GM12878 (cell line): ENCODE measurements at regions not wholly inside any gene's neighbourhood (a gene's known extent, or its start where the extent isn't known, plus 50 kb on each side); places are given as distances from the start of the nearest gene placed in this dataset.

Source experiments
- ATAC-seq: fragments of 200-7000 bp; cut with Tn5 transposase; 3 replicates; pipeline ENCODE4 v1.9.1; 2020; ENCODE audit warnings: mild to moderate bottlenecking, moderate library complexity
- BruUV-seq: library from RNA; stranded (reverse); fragments of 400-500 nt; replicated peaks from 2 replicates; lab custom pipeline; 2021; lab: Mats Ljungman, UMichigan
- CTCF ChIA-PET: fragments of 300-600 bp; sonication (Branson Sonifier 250); formaldehyde crosslinking; extraction: SDS; loops from one replicate; lab custom pipeline; 2021; ENCODE audit warnings: inconsistent platforms; lab: Yijun Ruan, JAX
- POLR2A ChIA-PET: fragments of 350-600 bp; formaldehyde crosslinking; extraction: SDS; loops from one replicate; lab custom pipeline; 2021; ENCODE audit warnings: inconsistent platforms; lab: Charles Lee
- RAD21 ChIA-PET: fragments of 300-600 bp; sonication (Branson Sonifier 250); formaldehyde crosslinking; loops from one replicate; lab custom pipeline; 2023; ENCODE audit warnings: antibody characterized with exemption; ENCODE audit not compliant: unreplicated experiment; lab: Charles Lee
- SMC1A ChIA-PET: fragments of 300-600 bp; sonication (Branson Sonifier 250); formaldehyde crosslinking; loops from one replicate; lab custom pipeline; 2023; ENCODE audit not compliant: unreplicated experiment, uncharacterized antibody; lab: Charles Lee
- DNase-seq: peaks from one replicate; pipeline ENCODE4 v3.0.0-alpha.2; 2011; ENCODE audit warnings: low read depth, low spot score
- FAIRE-seq: peaks from 3 replicates; lab custom pipeline; 2011; peaks lifted over from hg19 to GRCh38; lab: Jason Lieb, UNC
- H2AFZ ChIP-seq: 2 replicates; pipeline ENCODE4 v1.6.0; 2011; ENCODE audit warnings: low read depth, low read length, control low read depth; ENCODE audit not compliant: control insufficient read depth
- H3K27ac ChIP-seq: 2 replicates; pipeline ENCODE4 v1.5.1; 2011; ENCODE audit warnings: control low read depth; ENCODE audit not compliant: control insufficient read depth, insufficient read depth
- H3K27me3 ChIP-seq, 2 experiments: replicated peaks in 1 of 2; 2 replicates each; pipeline versions ENCODE4 v1.6.0 to v1.6.1; 2011; ENCODE audit warnings: low read length in 1 of 2; ENCODE audit not compliant: control insufficient read depth in 2 of 2, insufficient read depth in 2 of 2
- H3K36me3 ChIP-seq, 2 experiments: 2 replicates each; pipeline ENCODE4 v1.5.1; 2011; ENCODE audit warnings: low read length in 1 of 2; ENCODE audit not compliant: control insufficient read depth in 2 of 2, insufficient read depth in 2 of 2
- H3K4me1 ChIP-seq: 2 replicates; pipeline ENCODE4 v1.6.1; 2011; ENCODE audit warnings: mild to moderate bottlenecking, low read length, moderate library complexity, mixed read lengths; ENCODE audit not compliant: control insufficient read depth, insufficient read depth
- H3K4me2 ChIP-seq: 2 replicates; pipeline ENCODE4 v1.6.0; 2011; ENCODE audit warnings: control low read depth; ENCODE audit not compliant: control insufficient read depth, insufficient read depth
- H3K4me3 ChIP-seq: fragments of 200-600 bp; sonication (generic); 2 replicates; pipeline ENCODE4 v1.5.1; 2016
- H3K79me2 ChIP-seq: 2 replicates; pipeline ENCODE4 v1.6.0; 2011; ENCODE audit warnings: low read length; ENCODE audit not compliant: control insufficient read depth, insufficient read depth
- H3K9ac ChIP-seq: 2 replicates; pipeline ENCODE4 v1.8.0; 2011; ENCODE audit warnings: low read length, control low read depth, mixed read lengths; ENCODE audit not compliant: control insufficient read depth, insufficient read depth
- H3K9me3 ChIP-seq: replicated peaks from 3 replicates; pipeline ENCODE4 v1.5.1; 2011; ENCODE audit warnings: mild to moderate bottlenecking, low read length; ENCODE audit not compliant: control insufficient read depth, insufficient read depth
- H4K20me1 ChIP-seq: 2 replicates; pipeline ENCODE4 v1.6.0; 2011; ENCODE audit not compliant: control insufficient read depth, insufficient read depth
- CEBPB ChIP-seq, 2 experiments: fragments of 150-350 bp in 1 of 2; IDR thresholded peaks; 2 replicates each; pipeline ENCODE4 v1.6.1; 2012 to 2014; ENCODE audit warnings: low read depth in 2 of 2, low read length in 2 of 2, borderline replicate concordance in 1 of 2, inconsistent platforms in 1 of 2
- E2F4 ChIP-seq: IDR thresholded peaks from 2 replicates; pipeline ENCODE4 v1.6.1; 2012; ENCODE audit warnings: low read depth, low read length, improper control_type of control experiment
- HSF1 ChIP-seq: fragments of 150-350 bp; IDR thresholded peaks from 2 replicates; pipeline ENCODE4 v1.6.1; 2014; ENCODE audit warnings: mild to moderate bottlenecking, low read depth, low read length
- JUNB ChIP-seq: IDR thresholded peaks from 2 replicates; pipeline ENCODE4 v1.6.1; 2016; ENCODE audit warnings: antibody characterized with exemption, mild to moderate bottlenecking
- NFXL1 ChIP-seq: fragments of 450-650 bp; IDR thresholded peaks from 2 replicates; pipeline ENCODE4 v1.6.1; 2017; ENCODE audit warnings: antibody characterized with exemption, mild to moderate bottlenecking, borderline replicate concordance
- PAX5 ChIP-seq: IDR thresholded peaks from 2 replicates; pipeline ENCODE4 v1.6.1; 2011; ENCODE audit warnings: low read depth, low read length, borderline replicate concordance
- POU2F2 ChIP-seq: IDR thresholded peaks from 3 replicates; pipeline ENCODE4 v1.6.1; 2011; ENCODE audit warnings: low read depth, mild to moderate bottlenecking, low read length, borderline replicate concordance
- RAD51 ChIP-seq: fragments of 450-650 bp; IDR thresholded peaks from 2 replicates; pipeline ENCODE4 v1.6.1; 2016; ENCODE audit warnings: moderate library complexity, mild to moderate bottlenecking, inconsistent platforms
- RFX5 ChIP-seq: IDR thresholded peaks from 2 replicates; pipeline ENCODE4 v1.6.1; 2011; ENCODE audit warnings: low read depth, low read length, improper control_type of control experiment
- SIX5 ChIP-seq: IDR thresholded peaks from 2 replicates; pipeline ENCODE4 v1.6.1; 2011; ENCODE audit warnings: mild to moderate bottlenecking, low read depth, low read length, moderate library complexity; ENCODE audit not compliant: severe bottlenecking
- WRNIP1 ChIP-seq: IDR thresholded peaks from 2 replicates; pipeline ENCODE4 v1.6.1; 2011; ENCODE audit warnings: low read depth, low read length, improper control_type of control experiment, borderline replicate concordance
- ZBTB11 ChIP-seq: fragments of 450-650 bp; formaldehyde crosslinking; IDR thresholded peaks from 2 replicates; pipeline ENCODE4 v1.5.0; 2022; ENCODE audit warnings: mild to moderate bottlenecking, missing genetic modification characterization
- ZBTB40 ChIP-seq: fragments of 450-650 bp; IDR thresholded peaks from 2 replicates; pipeline ENCODE4 v1.6.1; 2016; ENCODE audit warnings: mild to moderate bottlenecking, moderate library complexity, borderline replicate concordance
- ZNF217 ChIP-seq: fragments of 450-650 bp; IDR thresholded peaks from 2 replicates; pipeline ENCODE4 v1.6.1; 2017; ENCODE audit warnings: antibody characterized with exemption, mild to moderate bottlenecking
- ZZZ3 ChIP-seq: IDR thresholded peaks from 2 replicates; pipeline ENCODE4 v1.6.1; 2011; ENCODE audit warnings: low read depth; ENCODE audit not compliant: control insufficient read depth, insufficient read length
- WGBS: methylation state at CpG from one replicate; pipeline ENCODE4 v1.1.6; 2016; ENCODE audit warnings: low lambda C conversion rate; ENCODE audit not compliant: insufficient replicate concordance, insufficient coverage; ENCODE audit errors: missing lambda C conversion rate; 5-methylcytosine and 5-hydroxymethylcytosine counted together
- in situ Hi-C: fragments of 300-500 bp; cut with MboI; formaldehyde crosslinking; loops from 9 replicates; pipeline ENCODE4 v1.14.3; 2018; ENCODE audit warnings: mixed read lengths
- intact Hi-C: fragments of 100-400 bp; cut with micrococcal nuclease; formaldehyde crosslinking; loops from one replicate; pipeline ENCODE4 v1.14.2; 2022; ENCODE audit not compliant: unreplicated experiment

GRCh38 chr2:234300391-234300925, 196.4 kb downstream of the ARL4C start:
- DNase-seq (no peak), ATAC-seq (no peak), FAIRE-seq (peak; percentile 56)
- CTCF ChIA-PET, result interaction anchor here (1.7 kb wide), 1 partner anchor 11 kb away, joined by 5 read pairs; no protein-coding TSS in a partner anchor
- RAD21 ChIA-PET, result no interaction called here
- H3K79me2 ChIP-seq, result no peaks in the 10 kb centered on the region
- no peak overlapping the region for H2AFZ ChIP-seq
- no TSS peak for BruUV-seq
- POLR2A ChIA-PET, result no interaction called here
- intact Hi-C loops (no loop called here), in situ Hi-C loops (no loop called here)
- WGBS, result 58% methylated on average over 6 of the region's 6 CpGs
- no peak overlapping the region for H3K4me3 ChIP-seq
- SMC1A ChIA-PET, result no interaction called here
- no peaks in the 10 kb centered on the region for H3K4me1 ChIP-seq
- no peak overlapping the region for H3K27ac ChIP-seq
- H3K4me2 ChIP-seq, result no peak overlapping the region
- H4K20me1 ChIP-seq, result no peaks in the 10 kb centered on the region
- no peaks in the 10 kb centered on the region for H3K9me3 ChIP-seq
- TF ChIP-seq CEBPB (IDR thresholded peaks at IDR 0.05; ENCODE audit: borderline replicate concordance in 1 of 2, low read depth in 2 of 2, low read length in 2 of 2) (no peak), RAD51 (no peak), PAX5 (no peak), E2F4 (no peak), POU2F2 (no peak), WRNIP1 (no peak), HSF1 (no peak), ZZZ3 (no peak), ZBTB40 (no peak), SIX5 (no peak), NFXL1 (no peak), ZNF217 (no peak), ZBTB11 (CRISPR knock-in tag) (no peak), RFX5 (no peak), JUNB (no peak)
- H3K36me3 ChIP-seq, result no peaks in the 10 kb centered on the region
- H3K9ac ChIP-seq, result no peak overlapping the region
- H3K27me3 ChIP-seq, result no peaks in the 10 kb centered on the region
